ENCODE measurements at regions not wholly inside any gene's neighbourhood (a gene's known extent, or its start where the extent isn't known, plus 50 kb on each side); places are given as distances from the start of the nearest gene placed in this dataset.

DNA sequence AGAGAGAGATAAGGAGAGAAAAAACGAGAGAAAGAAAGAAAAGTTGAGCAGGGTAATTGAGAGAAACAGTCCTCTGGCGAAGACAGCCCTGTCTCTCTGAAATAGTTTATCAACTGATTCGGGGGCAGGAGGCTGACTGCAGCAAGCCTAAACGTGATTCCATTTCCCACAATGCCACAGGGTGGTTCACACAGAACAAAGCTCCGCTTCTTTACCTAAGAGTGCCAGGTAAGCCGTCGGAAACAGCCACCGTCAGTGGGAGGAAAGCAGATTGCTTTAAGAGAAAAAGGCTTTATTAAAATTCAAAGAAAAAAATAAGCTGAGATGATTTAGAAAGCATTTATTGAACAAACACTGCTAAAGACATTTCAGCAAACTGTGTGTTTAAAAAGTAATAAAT is 271.4 kb upstream of the POU3F3 start:
- ATAC-seq, result no peak
- TF ChIP-seq OSR1 (CRISPR knock-in tag; IDR thresholded peaks at IDR 0.05), result no peak
- TF ChIP-seq CSDC2 (CRISPR knock-in tag; IDR thresholded peaks at IDR 0.05), result no peak
- TF ChIP-seq ZNF565 (CRISPR knock-in tag; conservative IDR thresholded peaks at IDR 0.05; ENCODE audit: low read depth), result no peak
- TF ChIP-seq, protein P1, sequence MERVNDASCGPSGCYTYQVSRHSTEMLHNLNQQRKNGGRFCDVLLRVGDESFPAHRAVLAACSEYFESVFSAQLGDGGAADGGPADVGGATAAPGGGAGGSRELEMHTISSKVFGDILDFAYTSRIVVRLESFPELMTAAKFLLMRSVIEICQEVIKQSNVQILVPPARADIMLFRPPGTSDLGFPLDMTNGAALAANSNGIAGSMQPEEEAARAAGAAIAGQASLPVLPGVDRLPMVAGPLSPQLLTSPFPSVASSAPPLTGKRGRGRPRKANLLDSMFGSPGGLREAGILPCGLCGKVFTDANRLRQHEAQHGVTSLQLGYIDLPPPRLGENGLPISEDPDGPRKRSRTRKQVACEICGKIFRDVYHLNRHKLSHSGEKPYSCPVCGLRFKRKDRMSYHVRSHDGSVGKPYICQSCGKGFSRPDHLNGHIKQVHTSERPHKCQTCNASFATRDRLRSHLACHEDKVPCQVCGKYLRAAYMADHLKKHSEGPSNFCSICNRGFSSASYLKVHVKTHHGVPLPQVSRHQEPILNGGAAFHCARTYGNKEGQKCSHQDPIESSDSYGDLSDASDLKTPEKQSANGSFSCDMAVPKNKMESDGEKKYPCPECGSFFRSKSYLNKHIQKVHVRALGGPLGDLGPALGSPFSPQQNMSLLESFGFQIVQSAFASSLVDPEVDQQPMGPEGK (CRISPR knock-in tag; IDR thresholded peaks at IDR 0.05; ENCODE audit: borderline replicate concordance), result no peak
- TF ChIP-seq ZFP30 (CRISPR knock-in tag; IDR thresholded peaks at IDR 0.05), result no peak
- TF ChIP-seq GLIS3 (CRISPR knock-in tag; IDR thresholded peaks at IDR 0.05), result no peak
- TF ChIP-seq ARNTL (CRISPR knock-in tag; IDR thresholded peaks at IDR 0.05; ENCODE audit: borderline replicate concordance, low read depth), result no peak
- TF ChIP-seq ESRRG (CRISPR knock-in tag; IDR thresholded peaks at IDR 0.05), result no peak
- no peak for TF ChIP-seq ZC3H10 (CRISPR knock-in tag; IDR thresholded peaks at IDR 0.05)
- TF ChIP-seq TSHZ2 (CRISPR knock-in tag; IDR thresholded peaks at IDR 0.05), result no peak
- no peak for TF ChIP-seq CREB5 (CRISPR knock-in tag; IDR thresholded peaks at IDR 0.05; ENCODE audit: low read depth)
- no peak for TF ChIP-seq ISL1 (CRISPR knock-in tag; IDR thresholded peaks at IDR 0.05)
- TF ChIP-seq CSRNP3 (CRISPR knock-in tag; IDR thresholded peaks at IDR 0.05), result no peak
- no peak for TF ChIP-seq RARB (CRISPR knock-in tag; IDR thresholded peaks at IDR 0.05)

- TF ChIP-seq ZFP3 (CRISPR knock-in tag; IDR thresholded peaks at IDR 0.05) (no peak), SNAI2 (CRISPR knock-in tag; IDR thresholded peaks at IDR 0.05) (no peak), ARNTL (CRISPR knock-in tag; IDR thresholded peaks at IDR 0.05; ENCODE audit: borderline replicate concordance, low read depth) (no peak), TSHZ2 (CRISPR knock-in tag; IDR thresholded peaks at IDR 0.05) (no peak), GLIS3 (CRISPR knock-in tag; IDR thresholded peaks at IDR 0.05) (no peak), ZC3H10 (CRISPR knock-in tag; IDR thresholded peaks at IDR 0.05) (no peak), ZFP30 (CRISPR knock-in tag; IDR thresholded peaks at IDR 0.05) (no peak), OSR1 (CRISPR knock-in tag; IDR thresholded peaks at IDR 0.05) (no peak), RARB (CRISPR knock-in tag; IDR thresholded peaks at IDR 0.05) (no peak), PPARA (CRISPR knock-in tag; IDR thresholded peaks at IDR 0.05; ENCODE audit: borderline replicate concordance) (no peak), ESRRG (CRISPR knock-in tag; IDR thresholded peaks at IDR 0.05) (no peak), ZNF565 (CRISPR knock-in tag; conservative IDR thresholded peaks at IDR 0.05; ENCODE audit: low read depth) (no peak)
- TF ChIP-seq, protein P1 (CRISPR knock-in tag; IDR thresholded peaks at IDR 0.05; ENCODE audit: borderline replicate concordance), result no peak
- TF ChIP-seq, protein P2, sequence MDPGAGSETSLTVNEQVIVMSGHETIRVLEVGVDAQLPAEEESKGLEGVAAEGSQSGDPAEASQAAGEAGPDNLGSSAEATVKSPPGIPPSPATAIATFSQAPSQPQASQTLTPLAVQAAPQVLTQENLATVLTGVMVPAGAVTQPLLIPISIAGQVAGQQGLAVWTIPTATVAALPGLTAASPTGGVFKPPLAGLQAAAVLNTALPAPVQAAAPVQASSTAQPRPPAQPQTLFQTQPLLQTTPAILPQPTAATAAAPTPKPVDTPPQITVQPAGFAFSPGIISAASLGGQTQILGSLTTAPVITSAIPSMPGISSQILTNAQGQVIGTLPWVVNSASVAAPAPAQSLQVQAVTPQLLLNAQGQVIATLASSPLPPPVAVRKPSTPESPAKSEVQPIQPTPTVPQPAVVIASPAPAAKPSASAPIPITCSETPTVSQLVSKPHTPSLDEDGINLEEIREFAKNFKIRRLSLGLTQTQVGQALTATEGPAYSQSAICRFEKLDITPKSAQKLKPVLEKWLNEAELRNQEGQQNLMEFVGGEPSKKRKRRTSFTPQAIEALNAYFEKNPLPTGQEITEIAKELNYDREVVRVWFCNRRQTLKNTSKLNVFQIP (CRISPR knock-in tag; IDR thresholded peaks at IDR 0.05; ENCODE audit: borderline replicate concordance, low read depth), result no peak
- ATAC-seq, result no peak
Measured at GRCh38 chr2:104583811-104584210, 270.1 kb upstream of the POU3F3 start.

Measured in SK-N-SH treated with all-trans-retinoic acid at 6 μM for 48 hours (cell line).